Prostate gland (tissue), 2 donors: ENCODE measurements at regions not wholly inside any gene's neighbourhood (a gene's known extent, or its start where the extent isn't known, plus 50 kb on each side); places are given as distances from the start of the nearest gene placed in this dataset.

Experiments used
- POLR2A ChIP-seq: fragments of 450-650 bp; IDR thresholded peaks from one replicate; pipeline ENCODE4 v1.6.1; 2016; ENCODE audit warnings: antibody characterized with exemption, mild to moderate bottlenecking
- POLR2AphosphoS5 ChIP-seq: sonication (generic); formaldehyde crosslinking; IDR thresholded peaks from one replicate; pipeline ENCODE4 v1.6.1; 2017; ENCODE audit warnings: antibody characterized with exemption
- TF ChIP-seq, protein P1 (sequence below), 4 experiments: fragments of 200-600 bp in 2 of 4; fragments of 450-650 bp in 2 of 4; sonication (generic) in 2 of 4; IDR thresholded peaks; 1 replicate in 3 of 4; 2 replicates in 1 of 4; pipeline ENCODE4 v1.5.1; 2016 to 2019; ENCODE audit warnings: antibody characterized with exemption in 4 of 4, mild to moderate bottlenecking in 2 of 4, moderate library complexity in 2 of 4

DNA sequence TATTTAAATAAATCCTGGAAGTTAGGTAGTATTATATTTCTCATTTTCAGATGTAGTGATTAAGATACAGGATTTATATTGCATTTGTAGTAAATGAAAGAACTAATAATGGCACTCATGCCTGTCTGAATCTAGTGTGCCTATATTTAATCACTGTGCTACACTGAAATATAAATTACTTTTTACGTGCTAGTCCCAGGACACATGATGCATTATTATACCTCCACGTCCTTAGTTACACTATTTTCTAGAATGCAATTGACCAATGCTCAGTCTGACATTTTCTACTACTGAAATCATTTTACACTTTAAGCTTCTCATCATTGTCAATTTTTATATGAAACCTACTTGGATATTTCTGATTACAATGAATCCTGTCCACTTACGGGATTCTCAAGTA lies 80.9 kb upstream of the TMEFF2 start:
- TF ChIP-seq POLR2A (no peak), POLR2AphosphoS5 (no peak)
- TF ChIP-seq, protein P1, sequence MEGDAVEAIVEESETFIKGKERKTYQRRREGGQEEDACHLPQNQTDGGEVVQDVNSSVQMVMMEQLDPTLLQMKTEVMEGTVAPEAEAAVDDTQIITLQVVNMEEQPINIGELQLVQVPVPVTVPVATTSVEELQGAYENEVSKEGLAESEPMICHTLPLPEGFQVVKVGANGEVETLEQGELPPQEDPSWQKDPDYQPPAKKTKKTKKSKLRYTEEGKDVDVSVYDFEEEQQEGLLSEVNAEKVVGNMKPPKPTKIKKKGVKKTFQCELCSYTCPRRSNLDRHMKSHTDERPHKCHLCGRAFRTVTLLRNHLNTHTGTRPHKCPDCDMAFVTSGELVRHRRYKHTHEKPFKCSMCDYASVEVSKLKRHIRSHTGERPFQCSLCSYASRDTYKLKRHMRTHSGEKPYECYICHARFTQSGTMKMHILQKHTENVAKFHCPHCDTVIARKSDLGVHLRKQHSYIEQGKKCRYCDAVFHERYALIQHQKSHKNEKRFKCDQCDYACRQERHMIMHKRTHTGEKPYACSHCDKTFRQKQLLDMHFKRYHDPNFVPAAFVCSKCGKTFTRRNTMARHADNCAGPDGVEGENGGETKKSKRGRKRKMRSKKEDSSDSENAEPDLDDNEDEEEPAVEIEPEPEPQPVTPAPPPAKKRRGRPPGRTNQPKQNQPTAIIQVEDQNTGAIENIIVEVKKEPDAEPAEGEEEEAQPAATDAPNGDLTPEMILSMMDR (IDR thresholded peaks at IDR 0.05): no peak
